ENCODE measurements at regions not wholly inside any gene's neighbourhood (a gene's known extent, or its start where the extent isn't known, plus 50 kb on each side); places are given as distances from the start of the nearest gene placed in this dataset.

GRCh38 chr10:106226142-106226541 lies 938.4 kb downstream of the SORCS1 start:
- no peak for TF ChIP-seq CTCF (IDR thresholded peaks at IDR 0.05)
- TF ChIP-seq POLR2A (IDR thresholded peaks at IDR 0.05), result no peak

Measured in lower leg skin (tissue), 3 donors.